ENCODE measurements at regions not wholly inside any gene's neighbourhood (a gene's known extent, or its start where the extent isn't known, plus 50 kb on each side); places are given as distances from the start of the nearest gene placed in this dataset.
A peak's percentile ranks its signal among the peaks of the same experiment; 100 is the strongest.

DNA sequence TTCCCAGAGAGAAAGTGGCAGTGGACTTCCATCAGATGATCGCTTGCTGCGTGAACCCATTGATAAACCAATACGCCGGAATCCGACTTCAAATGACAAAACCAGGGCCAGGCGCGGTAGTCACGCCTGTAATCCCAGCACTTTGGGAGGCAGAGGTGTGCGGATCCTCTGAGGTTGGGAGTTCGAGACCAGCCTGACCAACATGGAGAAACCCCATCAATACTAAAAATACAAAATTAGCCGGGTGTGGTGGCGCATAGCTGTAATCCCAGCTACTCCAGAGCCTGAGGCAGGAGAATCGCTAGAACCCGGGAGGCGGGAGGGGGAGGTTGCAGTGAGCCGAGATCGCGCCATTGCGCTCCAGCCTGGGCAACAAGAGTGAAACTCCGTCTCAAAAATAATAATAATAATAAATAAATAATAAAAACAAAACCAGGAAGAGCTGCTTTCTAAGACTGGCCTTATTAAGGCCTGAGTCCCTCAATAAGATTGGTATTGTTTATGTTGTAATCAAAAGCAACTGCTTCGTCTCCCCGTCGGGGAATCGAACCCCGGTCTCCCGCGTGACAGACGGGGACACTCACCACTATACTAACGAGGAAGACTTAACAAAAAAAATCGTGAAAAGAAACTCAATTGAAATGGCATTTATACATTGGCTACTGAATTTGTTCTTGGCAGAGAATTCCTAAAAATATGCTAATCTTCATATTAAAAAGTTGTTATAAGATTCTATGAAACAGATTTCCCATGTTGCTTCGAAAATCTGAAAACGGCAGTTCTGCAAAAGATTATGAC is 110.2 kb upstream of the ZNF184 start:
- ChIA-PET CTCF (no interaction called here), POLR2A (no interaction called here)
- no peaks in the 10 kb centered on the region for H3K36me3 ChIP-seq (ENCODE audit: control insufficient read depth in 2 of 2, extremely low read depth in 1 of 2, insufficient read depth in 2 of 2, low read length in 2 of 2)
- no peak overlapping the region for H3K9ac ChIP-seq (replicated peaks; ENCODE audit: extremely low read depth, insufficient read depth, low read length)
- no peaks in the 10 kb centered on the region for H4K20me1 ChIP-seq (replicated peaks; ENCODE audit: control insufficient read depth, extremely low read depth, insufficient read depth, low read length)
- no TSS peak for BruUV-seq (replicated peaks)
- dilution Hi-C loops (cut with MboI; ENCODE audit: extremely low pct_ligation_motif_present, low sequenced_read_pairs) (no loop called here), intact Hi-C loops (cut with micrococcal nuclease) (loop anchor here (2.0 kb wide), 1 partner anchor 36 kb away; no protein-coding TSS in a partner anchor)
- no peak overlapping the region for H2AFZ ChIP-seq (ENCODE audit: low read depth, low read length)
- H3K4me3 ChIP-seq (replicated peaks in 1 of 3; ENCODE audit: insufficient read depth in 1 of 3, low read depth in 1 of 3, low read length in 3 of 3): no peak overlapping the region
- H3K4me2 ChIP-seq (ENCODE audit: insufficient read depth, low read length): no peak overlapping the region
- H3K79me2 ChIP-seq (ENCODE audit: control insufficient read depth, insufficient read depth, low read length): no peaks in the 10 kb centered on the region
- H3K4me1 ChIP-seq (ENCODE audit: control insufficient read depth, extremely low read depth, insufficient read depth, low read length): no peaks in the 10 kb centered on the region
- TF ChIP-seq, protein P1, sequence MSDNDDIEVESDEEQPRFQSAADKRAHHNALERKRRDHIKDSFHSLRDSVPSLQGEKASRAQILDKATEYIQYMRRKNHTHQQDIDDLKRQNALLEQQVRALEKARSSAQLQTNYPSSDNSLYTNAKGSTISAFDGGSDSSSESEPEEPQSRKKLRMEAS (IDR thresholded peaks at IDR 0.05; ENCODE audit: insufficient read depth, insufficient read length): no peak
- no peaks in the 10 kb centered on the region for H3K9me3 ChIP-seq (replicated peaks; ENCODE audit: control insufficient read depth, insufficient read depth, low read length)
- DNase-seq (ENCODE audit: low read depth, low spot score) (peak; percentile 60), FAIRE-seq (peak; percentile 78)
- no peaks in the 10 kb centered on the region for H3K9me1 ChIP-seq (replicated peaks; ENCODE audit: control insufficient read depth, extremely low read depth, insufficient read depth, low read length)
- H3K27me3 ChIP-seq (ENCODE audit: control insufficient read depth in 2 of 2, insufficient read depth in 2 of 2, low read length in 2 of 2): peaks cover 6 to 16% of the 10 kb centered on the region in 2 experiments
- no peak overlapping the region for H3K27ac ChIP-seq (ENCODE audit: insufficient read depth, low read depth, low read length)

DNA sequence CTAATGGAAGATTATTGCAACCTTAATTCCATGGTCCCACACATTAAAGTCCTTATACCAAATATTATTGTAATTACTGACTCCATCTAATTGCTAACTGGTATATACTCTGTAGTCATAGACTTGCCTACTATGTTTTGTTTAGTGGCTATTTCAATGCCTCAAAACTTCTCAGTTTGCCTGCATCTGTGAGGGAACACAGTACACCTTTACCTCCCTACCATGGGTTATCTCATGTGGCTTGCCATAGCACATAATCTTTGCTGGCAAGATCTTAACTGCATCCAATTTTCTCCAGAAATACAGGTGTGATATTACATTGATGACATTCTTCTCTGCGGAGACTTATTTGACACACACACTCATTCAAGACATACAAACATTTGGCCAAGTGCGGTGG is 107.1 kb upstream of the ZNF184 start:
- H3K36me3 ChIP-seq (ENCODE audit: control insufficient read depth in 2 of 2, extremely low read depth in 1 of 2, insufficient read depth in 2 of 2, low read length in 2 of 2): no peaks in the 10 kb centered on the region
- FAIRE-seq (no peak), DNase-seq (ENCODE audit: low read depth, low spot score) (no peak)
- H3K4me2 ChIP-seq (ENCODE audit: insufficient read depth, low read length): no peak overlapping the region
- no peaks in the 10 kb centered on the region for H4K20me1 ChIP-seq (replicated peaks; ENCODE audit: control insufficient read depth, extremely low read depth, insufficient read depth, low read length)
- BruUV-seq (replicated peaks): no TSS peak
- H3K27ac ChIP-seq (ENCODE audit: insufficient read depth, low read depth, low read length): no peak overlapping the region
- H3K9me1 ChIP-seq (replicated peaks; ENCODE audit: control insufficient read depth, extremely low read depth, insufficient read depth, low read length): no peaks in the 10 kb centered on the region
- H3K9ac ChIP-seq (replicated peaks; ENCODE audit: extremely low read depth, insufficient read depth, low read length): no peak overlapping the region
- intact Hi-C loops (cut with micrococcal nuclease): no loop called here
- H3K4me1 ChIP-seq (ENCODE audit: control insufficient read depth, extremely low read depth, insufficient read depth, low read length): no peaks in the 10 kb centered on the region
- ChIA-PET POLR2A (no interaction called here), CTCF (no interaction called here)
- H3K79me2 ChIP-seq (ENCODE audit: control insufficient read depth, insufficient read depth, low read length): no peaks in the 10 kb centered on the region
- H2AFZ ChIP-seq (ENCODE audit: low read depth, low read length): no peak overlapping the region
- TF ChIP-seq, protein P2, sequence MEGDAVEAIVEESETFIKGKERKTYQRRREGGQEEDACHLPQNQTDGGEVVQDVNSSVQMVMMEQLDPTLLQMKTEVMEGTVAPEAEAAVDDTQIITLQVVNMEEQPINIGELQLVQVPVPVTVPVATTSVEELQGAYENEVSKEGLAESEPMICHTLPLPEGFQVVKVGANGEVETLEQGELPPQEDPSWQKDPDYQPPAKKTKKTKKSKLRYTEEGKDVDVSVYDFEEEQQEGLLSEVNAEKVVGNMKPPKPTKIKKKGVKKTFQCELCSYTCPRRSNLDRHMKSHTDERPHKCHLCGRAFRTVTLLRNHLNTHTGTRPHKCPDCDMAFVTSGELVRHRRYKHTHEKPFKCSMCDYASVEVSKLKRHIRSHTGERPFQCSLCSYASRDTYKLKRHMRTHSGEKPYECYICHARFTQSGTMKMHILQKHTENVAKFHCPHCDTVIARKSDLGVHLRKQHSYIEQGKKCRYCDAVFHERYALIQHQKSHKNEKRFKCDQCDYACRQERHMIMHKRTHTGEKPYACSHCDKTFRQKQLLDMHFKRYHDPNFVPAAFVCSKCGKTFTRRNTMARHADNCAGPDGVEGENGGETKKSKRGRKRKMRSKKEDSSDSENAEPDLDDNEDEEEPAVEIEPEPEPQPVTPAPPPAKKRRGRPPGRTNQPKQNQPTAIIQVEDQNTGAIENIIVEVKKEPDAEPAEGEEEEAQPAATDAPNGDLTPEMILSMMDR (IDR thresholded peaks at IDR 0.05; ENCODE audit: extremely low read depth in 1 of 2, insufficient read depth in 1 of 2, low read depth in 1 of 2, low read length in 2 of 2): no peak
- TF ChIP-seq MYC (IDR thresholded peaks at IDR 0.05; ENCODE audit: low read depth, low read length) (no peak), GATA2 (IDR thresholded peaks at IDR 0.05; ENCODE audit: insufficient read depth, insufficient read length, low read depth, low read length) (no peak), FOS (IDR thresholded peaks at IDR 0.05; ENCODE audit: borderline replicate concordance, insufficient read depth, low read length) (no peak), EZH2 (IDR thresholded peaks at IDR 0.05; ENCODE audit: borderline replicate concordance, low read depth, low read length, severe bottlenecking) (no peak), POLR2A (IDR thresholded peaks at IDR 0.05; ENCODE audit: low read depth, low read length) (no peak), POLR2AphosphoS5 (IDR thresholded peaks at IDR 0.05; ENCODE audit: insufficient read depth, low read depth, low read length) (no peak), JUN (IDR thresholded peaks at IDR 0.05; ENCODE audit: borderline replicate concordance, insufficient read depth, insufficient read length, low read depth) (no peak)
- TF ChIP-seq, protein P1 (IDR thresholded peaks at IDR 0.05; ENCODE audit: insufficient read depth, insufficient read length): no peak
- H3K27me3 ChIP-seq (ENCODE audit: control insufficient read depth in 2 of 2, insufficient read depth in 2 of 2, low read length in 2 of 2): peaks cover 2 to 7% of the 10 kb centered on the region in 2 experiments
- H3K9me3 ChIP-seq (replicated peaks; ENCODE audit: control insufficient read depth, insufficient read depth, low read length): no peaks in the 10 kb centered on the region
- H3K4me3 ChIP-seq (replicated peaks in 1 of 3; ENCODE audit: insufficient read depth in 1 of 3, low read depth in 1 of 3, low read length in 3 of 3): no peak overlapping the region
- dilution Hi-C loops (cut with MboI; ENCODE audit: extremely low pct_ligation_motif_present, low sequenced_read_pairs): no loop called here

Measured in endothelial cell of umbilical vein (primary cell).